Type B pancreatic cell (in vitro differentiated cells): ENCODE measurements at regions not wholly inside any gene's neighbourhood (a gene's known extent, or its start where the extent isn't known, plus 50 kb on each side); places are given as distances from the start of the nearest gene placed in this dataset.

Experiments
- DNase-seq: peaks from one replicate; pipeline ENCODE4 v3.0.0; 2021; ENCODE audit warnings: mixed read lengths; ENCODE audit not compliant: unreplicated experiment; ENCODE audit errors: extremely low spot score
- H3K27ac Mint-ChIP-seq: 2 replicates; pipeline ENCODE4 v1.8.0; 2021; ENCODE audit warnings: mild to moderate bottlenecking, mixed read lengths
- H3K27me3 Mint-ChIP-seq: 2 replicates; pipeline ENCODE4 v1.8.0; 2021; ENCODE audit warnings: mixed read lengths
- H3K36me3 Mint-ChIP-seq: 2 replicates; pipeline ENCODE4 v1.8.0; 2021; ENCODE audit warnings: mixed read lengths
- H3K4me1 Mint-ChIP-seq: one replicate; pipeline ENCODE4 v1.8.0; 2021; ENCODE audit warnings: mixed read lengths; ENCODE audit not compliant: unreplicated experiment
- H3K4me3 Mint-ChIP-seq: 2 replicates; pipeline ENCODE4 v1.8.0; 2021; ENCODE audit warnings: mild to moderate bottlenecking, mixed read lengths
- H3K9me3 Mint-ChIP-seq: 2 replicates; pipeline ENCODE4 v1.8.0; 2021; ENCODE audit warnings: mixed read lengths
- TF ChIP-seq, protein P1 (sequence below): fragments of 200-600 bp; sonication (generic); conservative IDR thresholded peaks from 2 replicates; pipeline ENCODE4 v1.5.0; 2021; ENCODE audit warnings: antibody characterized with exemption, mild to moderate bottlenecking

DNA sequence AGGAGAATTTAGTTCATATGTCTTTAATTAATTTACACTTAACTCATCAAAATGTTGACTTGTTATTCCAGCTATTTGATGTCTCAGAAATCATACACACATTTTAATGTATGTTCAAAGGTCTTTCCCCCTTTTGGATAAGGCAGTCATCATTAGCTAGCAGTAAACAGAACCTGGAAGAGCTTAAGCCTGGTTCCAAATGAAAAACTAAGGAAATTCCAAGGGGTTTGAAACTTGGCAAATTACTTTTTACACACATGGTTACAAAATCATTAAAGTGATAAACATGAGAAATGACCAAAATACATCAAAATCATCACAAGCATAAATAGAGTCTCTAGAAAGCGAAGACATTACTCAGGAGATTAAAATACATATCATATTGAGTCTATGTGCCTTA is 359.8 kb upstream of the ZNF608 start:
- Mint-ChIP-seq H3K4me1 (peaks cover 5% of the 10 kb centered on the region), H3K36me3 (no peaks in the 10 kb centered on the region), H3K27me3 (no peaks in the 10 kb centered on the region), H3K27ac (no peak overlapping the region), H3K4me3 (no peak overlapping the region), H3K9me3 (peaks cover 3% of the 10 kb centered on the region)
- no peak for DNase-seq
- TF ChIP-seq, protein P1, sequence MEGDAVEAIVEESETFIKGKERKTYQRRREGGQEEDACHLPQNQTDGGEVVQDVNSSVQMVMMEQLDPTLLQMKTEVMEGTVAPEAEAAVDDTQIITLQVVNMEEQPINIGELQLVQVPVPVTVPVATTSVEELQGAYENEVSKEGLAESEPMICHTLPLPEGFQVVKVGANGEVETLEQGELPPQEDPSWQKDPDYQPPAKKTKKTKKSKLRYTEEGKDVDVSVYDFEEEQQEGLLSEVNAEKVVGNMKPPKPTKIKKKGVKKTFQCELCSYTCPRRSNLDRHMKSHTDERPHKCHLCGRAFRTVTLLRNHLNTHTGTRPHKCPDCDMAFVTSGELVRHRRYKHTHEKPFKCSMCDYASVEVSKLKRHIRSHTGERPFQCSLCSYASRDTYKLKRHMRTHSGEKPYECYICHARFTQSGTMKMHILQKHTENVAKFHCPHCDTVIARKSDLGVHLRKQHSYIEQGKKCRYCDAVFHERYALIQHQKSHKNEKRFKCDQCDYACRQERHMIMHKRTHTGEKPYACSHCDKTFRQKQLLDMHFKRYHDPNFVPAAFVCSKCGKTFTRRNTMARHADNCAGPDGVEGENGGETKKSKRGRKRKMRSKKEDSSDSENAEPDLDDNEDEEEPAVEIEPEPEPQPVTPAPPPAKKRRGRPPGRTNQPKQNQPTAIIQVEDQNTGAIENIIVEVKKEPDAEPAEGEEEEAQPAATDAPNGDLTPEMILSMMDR, result no peak

DNA sequence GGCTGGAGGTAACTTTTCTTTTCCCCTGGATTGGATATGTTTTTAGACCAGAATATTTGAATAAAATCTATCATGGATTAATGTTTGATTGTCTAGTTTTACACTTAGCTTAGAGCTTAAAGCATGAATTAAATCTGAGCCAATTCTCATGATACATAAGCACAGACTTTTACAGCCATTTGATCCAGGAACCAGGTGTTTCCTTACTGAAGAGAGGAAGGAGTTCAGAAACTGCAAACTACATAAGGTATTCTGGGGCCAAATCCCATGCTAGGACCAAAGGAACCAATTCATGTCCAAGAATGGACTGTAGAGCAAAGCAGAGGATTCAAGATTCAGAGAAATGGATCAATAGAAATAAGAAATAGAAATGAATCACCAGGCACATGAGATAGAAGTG is 360.4 kb upstream of the ZNF608 start:
- peaks cover 9% of the 10 kb centered on the region for H3K9me3 Mint-ChIP-seq
- peaks cover 5% of the 10 kb centered on the region for H3K4me1 Mint-ChIP-seq
- TF ChIP-seq, protein P1, result no peak
- no peak for DNase-seq
- no peak overlapping the region for H3K27ac Mint-ChIP-seq
- peaks cover 5% of the 10 kb centered on the region for H3K27me3 Mint-ChIP-seq
- peaks cover 5% of the 10 kb centered on the region for H3K36me3 Mint-ChIP-seq
- H3K4me3 Mint-ChIP-seq, result no peak overlapping the region

DNA sequence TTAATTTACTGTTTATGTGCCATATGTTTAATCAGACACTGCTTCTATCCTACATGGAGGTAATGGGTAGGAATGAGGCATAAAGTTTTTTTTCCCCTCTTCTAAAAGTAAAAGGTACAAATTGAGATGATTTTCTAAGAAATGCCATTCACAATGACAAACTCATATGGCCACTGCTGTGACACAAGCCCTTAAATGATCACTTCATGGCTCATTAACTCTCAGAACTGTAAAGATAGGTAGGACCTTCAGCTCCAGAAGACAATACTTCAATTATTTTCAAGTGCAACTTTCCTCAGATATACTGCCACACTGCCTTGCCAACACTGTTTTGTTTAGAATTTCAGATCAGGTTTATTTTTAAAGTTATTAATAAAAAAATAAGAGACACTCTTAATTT is 362.9 kb upstream of the ZNF608 start:
- peaks cover 5% of the 10 kb centered on the region for H3K27me3 Mint-ChIP-seq
- H3K9me3 Mint-ChIP-seq, result peaks cover 14% of the 10 kb centered on the region
- TF ChIP-seq, protein P1, result no peak
- H3K4me3 Mint-ChIP-seq, result no peak overlapping the region
- DNase-seq, result no peak
- H3K36me3 Mint-ChIP-seq, result peaks cover 6% of the 10 kb centered on the region
- peaks cover 5% of the 10 kb centered on the region for H3K4me1 Mint-ChIP-seq
- H3K27ac Mint-ChIP-seq, result no peak overlapping the region

DNA sequence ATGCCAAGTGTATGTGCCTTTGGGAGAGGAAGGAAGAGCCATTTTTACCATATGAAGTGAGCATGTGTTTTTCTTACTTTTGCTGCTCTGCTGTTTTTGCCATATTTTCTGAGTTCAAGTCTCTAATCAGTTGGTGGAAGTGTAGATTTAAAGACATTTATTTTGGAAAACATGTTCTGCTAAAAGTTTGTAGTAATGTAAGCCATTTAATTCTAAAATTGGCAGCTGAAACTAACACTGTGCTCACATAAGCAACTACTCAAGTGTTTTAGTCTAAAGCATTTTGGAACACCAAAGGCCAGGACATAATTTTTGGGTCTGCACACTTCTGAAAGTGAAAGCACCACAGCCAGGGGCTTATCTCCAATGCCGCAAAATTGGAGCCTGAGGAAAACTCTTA is 363.4 kb upstream of the ZNF608 start:
- Mint-ChIP-seq H3K9me3 (peaks cover 14% of the 10 kb centered on the region), H3K27ac (no peak overlapping the region), H3K4me1 (peaks cover 6% of the 10 kb centered on the region), H3K36me3 (peaks cover 6% of the 10 kb centered on the region), H3K27me3 (peaks cover 5% of the 10 kb centered on the region), H3K4me3 (no peak overlapping the region)
- TF ChIP-seq, protein P1, result no peak
- no peak for DNase-seq

DNA sequence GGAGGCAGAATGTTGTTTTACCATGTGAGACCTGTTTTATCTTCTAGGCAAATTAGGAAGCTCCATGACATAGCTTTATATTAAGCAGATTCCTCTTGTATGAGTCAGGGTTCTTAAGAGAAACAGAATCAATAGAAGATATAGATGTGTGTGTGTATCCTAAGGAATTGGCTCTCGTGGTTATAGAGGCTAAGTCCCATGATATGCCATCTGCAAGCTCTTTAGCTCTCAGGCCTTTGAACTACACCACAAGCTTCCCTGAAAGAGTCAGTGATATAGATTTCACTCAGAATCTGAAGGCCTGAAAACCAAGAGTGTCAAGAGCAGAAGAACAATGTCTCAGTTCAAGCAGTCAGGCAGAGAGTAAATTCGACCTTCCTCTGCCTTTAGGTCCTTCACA is 365.8 kb upstream of the ZNF608 start:
- Mint-ChIP-seq H3K9me3 (peaks cover 14% of the 10 kb centered on the region), H3K4me3 (no peak overlapping the region), H3K27me3 (peaks cover 5% of the 10 kb centered on the region), H3K36me3 (peaks cover 6% of the 10 kb centered on the region), H3K4me1 (peaks cover 10% of the 10 kb centered on the region), H3K27ac (no peak overlapping the region)
- no peak for DNase-seq
- TF ChIP-seq, protein P1, result no peak

DNA sequence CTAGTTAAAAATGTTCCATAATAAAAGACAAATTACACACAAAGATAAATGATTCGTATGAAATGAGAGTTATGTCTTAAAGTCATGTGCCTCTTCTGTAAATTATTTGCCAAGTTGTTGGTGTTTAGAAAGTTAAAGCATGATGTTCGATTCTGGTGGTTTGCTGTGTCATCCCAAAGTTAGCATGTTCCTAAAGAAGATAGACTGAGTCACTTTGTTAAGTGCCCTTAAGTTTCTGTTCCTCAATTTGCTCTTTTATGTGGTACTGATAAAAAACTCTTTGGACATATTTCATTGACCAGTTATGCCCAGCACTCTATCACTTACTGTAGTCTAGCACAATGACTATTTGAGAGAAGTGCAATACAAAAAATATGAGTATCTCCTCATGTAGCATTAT is 366.9 kb upstream of the ZNF608 start:
- Mint-ChIP-seq H3K27ac (no peak overlapping the region), H3K36me3 (peaks cover 10% of the 10 kb centered on the region), H3K4me1 (peaks cover 10% of the 10 kb centered on the region), H3K27me3 (peaks cover 13% of the 10 kb centered on the region), H3K9me3 (peaks cover 24% of the 10 kb centered on the region), H3K4me3 (no peak overlapping the region)
- TF ChIP-seq, protein P1, result no peak
- DNase-seq, result no peak
